ENCODE measurements at regions not wholly inside any gene's neighbourhood (a gene's known extent, or its start where the extent isn't known, plus 50 kb on each side); places are given as distances from the start of the nearest gene placed in this dataset.

- DNase-seq (ENCODE audit: low spot score) = no peak
These were observed 93.9 kb downstream of the SNX18 start for GRCh38 chr5:54611290-54611951.

- DNase-seq (ENCODE audit: low spot score) = no peak
These were observed 92.8 kb downstream of the SNX18 start for GRCh38 chr5:54610197-54610944.

- peak; percentile 25 for DNase-seq (ENCODE audit: low spot score)
These were observed 91.0 kb downstream of the SNX18 start for GRCh38 chr5:54608423-54609085.

- DNase-seq (ENCODE audit: low spot score) = no peak
These were observed 89.4 kb downstream of the SNX18 start for GRCh38 chr5:54607006-54607405.

- DNase-seq (ENCODE audit: low spot score) = no peak
These were observed 85.8 kb downstream of the SNX18 start for GRCh38 chr5:54603372-54603771.

GRCh38 chr5:54602475-54602874 lies 84.9 kb downstream of the SNX18 start:
- no peak for DNase-seq (ENCODE audit: low spot score)

- DNase-seq (ENCODE audit: low spot score) = no peak
These were observed 84.1 kb downstream of the SNX18 start for GRCh38 chr5:54601411-54602230.
